ENCODE measurements at regions not wholly inside any gene's neighbourhood (a gene's known extent, or its start where the extent isn't known, plus 50 kb on each side); places are given as distances from the start of the nearest gene placed in this dataset.

GRCh38 chr5:3143382-3143781, 391.9 kb upstream of the IRX2 start:
- TF ChIP-seq CTCF (IDR thresholded peaks at IDR 0.05), result no peak
- no peak for TF ChIP-seq JUN (IDR thresholded peaks at IDR 0.05)
- no peak for TF ChIP-seq MAX (IDR thresholded peaks at IDR 0.05)
- no peak for TF ChIP-seq EP300 (IDR thresholded peaks at IDR 0.05)
- no peak for TF ChIP-seq REST (IDR thresholded peaks at IDR 0.05)
- no peak for TF ChIP-seq CHD2 (IDR thresholded peaks at IDR 0.05; ENCODE audit: low read length, partially characterized antibody)

All from A549 (cell line).